ENCODE measurements at regions not wholly inside any gene's neighbourhood (a gene's known extent, or its start where the extent isn't known, plus 50 kb on each side); places are given as distances from the start of the nearest gene placed in this dataset.

DNA sequence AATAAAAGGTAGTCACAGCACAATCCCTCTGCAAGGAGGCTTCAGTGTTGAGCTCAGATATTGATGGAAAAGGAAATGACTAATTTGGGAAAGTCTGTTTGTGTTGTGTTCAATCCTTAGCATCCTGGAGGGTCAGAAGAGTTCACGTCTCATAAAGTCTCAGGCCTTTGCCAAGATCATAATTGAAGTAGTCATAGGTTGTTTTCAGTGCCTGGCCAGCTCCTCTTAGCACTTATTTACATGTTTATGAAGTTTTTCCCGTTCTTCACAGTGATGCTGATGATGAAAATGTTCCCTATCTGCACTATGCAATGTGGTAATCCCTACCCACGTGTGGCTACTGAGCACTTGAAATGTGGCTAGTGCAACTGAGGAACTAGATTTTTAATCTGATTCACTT lies 61.6 kb upstream of the TGFBR2 start:
- Histone ChIP-seq H3K27ac (ENCODE audit: low read depth in 1 of 2, low read length in 1 of 2) (no peak overlapping the region), H3K9me3 (ENCODE audit: control insufficient read depth in 2 of 2, insufficient read depth in 1 of 2, low read length in 1 of 2) (peaks cover 0 to 3% of the 10 kb centered on the region in 2 donors), H3K27me3 (ENCODE audit: control insufficient read depth in 2 of 2, insufficient read depth in 1 of 2, low read length in 1 of 2) (no peaks in the 10 kb centered on the region), H3K4me3 (ENCODE audit: low read length in 2 of 2) (no peak overlapping the region), H3K4me1 (ENCODE audit: control insufficient read depth in 2 of 2, insufficient read depth in 2 of 2, low read length in 2 of 2) (no peaks in the 10 kb centered on the region), H3K36me3 (ENCODE audit: control insufficient read depth in 2 of 2, insufficient read depth in 2 of 2, low read length in 1 of 2) (no peaks in the 10 kb centered on the region)
- DNase-seq (ENCODE audit: low read depth in 6 of 9, low spot score in 9 of 9) = no peak
- WGBS = 95% methylated on average over 3 of the region's 3 CpGs

DNA sequence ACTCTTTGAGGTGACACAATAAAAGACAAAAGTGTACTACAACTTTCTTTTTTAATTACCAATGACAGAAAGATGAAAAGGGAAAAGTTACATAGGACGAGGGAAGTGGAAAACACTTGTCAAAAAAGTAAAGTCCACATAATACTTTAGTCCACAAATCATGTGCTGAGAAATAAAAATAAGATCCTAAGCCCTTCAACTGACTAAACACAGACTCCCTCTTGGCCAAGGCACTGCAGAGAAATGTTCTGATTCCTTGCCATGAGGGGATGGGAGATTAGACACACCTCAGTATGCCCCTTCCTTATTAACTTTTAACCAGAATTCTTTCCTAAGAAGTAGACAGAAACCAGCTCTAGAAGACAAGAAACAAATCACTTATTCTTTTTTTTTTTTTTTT lies 59.5 kb upstream of the TGFBR2 start:
- Histone ChIP-seq H3K4me1 (ENCODE audit: control insufficient read depth in 2 of 2, insufficient read depth in 2 of 2, low read length in 2 of 2) (no peaks in the 10 kb centered on the region), H3K27ac (ENCODE audit: low read depth in 1 of 2, low read length in 1 of 2) (no peak overlapping the region), H3K4me3 (ENCODE audit: low read length in 2 of 2) (no peak overlapping the region), H3K36me3 (ENCODE audit: control insufficient read depth in 2 of 2, insufficient read depth in 2 of 2, low read length in 1 of 2) (no peaks in the 10 kb centered on the region), H3K27me3 (ENCODE audit: control insufficient read depth in 2 of 2, insufficient read depth in 1 of 2, low read length in 1 of 2) (no peaks in the 10 kb centered on the region), H3K9me3 (ENCODE audit: control insufficient read depth in 2 of 2, insufficient read depth in 1 of 2, low read length in 1 of 2) (peaks cover 0 to 3% of the 10 kb centered on the region in 2 donors)
- DNase-seq (ENCODE audit: low read depth in 6 of 9, low spot score in 9 of 9) = no peak
- 100% methylated on average over 1 of the region's 1 CpG for WGBS

DNA sequence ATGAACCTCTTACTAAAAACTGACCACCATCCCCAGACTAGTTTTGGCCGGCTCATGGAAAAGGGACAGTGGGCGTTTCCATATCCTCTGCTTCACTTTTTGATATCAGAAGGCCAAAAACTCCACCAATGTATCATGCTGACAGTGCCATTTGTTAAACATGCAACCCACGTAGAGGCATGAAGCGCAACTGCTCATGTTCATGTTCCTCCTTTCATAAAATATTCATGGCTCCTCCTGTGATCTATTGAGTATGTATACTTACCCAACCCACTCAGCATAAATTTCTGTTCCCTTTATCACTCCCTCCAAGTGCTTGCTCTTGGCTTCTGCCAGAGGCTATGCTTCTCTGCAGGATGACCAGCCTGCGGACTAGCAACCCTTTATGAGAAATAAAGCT lies 58.7 kb upstream of the TGFBR2 start:
- no peaks in the 10 kb centered on the region for H3K27me3 ChIP-seq (ENCODE audit: control insufficient read depth in 2 of 2, insufficient read depth in 1 of 2, low read length in 1 of 2)
- H3K4me3 ChIP-seq (ENCODE audit: low read length in 2 of 2) = no peak overlapping the region
- H3K4me1 ChIP-seq (ENCODE audit: control insufficient read depth in 2 of 2, insufficient read depth in 2 of 2, low read length in 2 of 2) = no peaks in the 10 kb centered on the region
- peaks cover 0 to 3% of the 10 kb centered on the region in 2 donors for H3K9me3 ChIP-seq (ENCODE audit: control insufficient read depth in 2 of 2, insufficient read depth in 1 of 2, low read length in 1 of 2)
- no peaks in the 10 kb centered on the region for H3K36me3 ChIP-seq (ENCODE audit: control insufficient read depth in 2 of 2, insufficient read depth in 2 of 2, low read length in 1 of 2)
- H3K27ac ChIP-seq (ENCODE audit: low read depth in 1 of 2, low read length in 1 of 2) = no peak overlapping the region
- WGBS = 98% methylated on average over 5 of the region's 5 CpGs
- no peak for DNase-seq (ENCODE audit: low read depth in 6 of 9, low spot score in 9 of 9)

DNA sequence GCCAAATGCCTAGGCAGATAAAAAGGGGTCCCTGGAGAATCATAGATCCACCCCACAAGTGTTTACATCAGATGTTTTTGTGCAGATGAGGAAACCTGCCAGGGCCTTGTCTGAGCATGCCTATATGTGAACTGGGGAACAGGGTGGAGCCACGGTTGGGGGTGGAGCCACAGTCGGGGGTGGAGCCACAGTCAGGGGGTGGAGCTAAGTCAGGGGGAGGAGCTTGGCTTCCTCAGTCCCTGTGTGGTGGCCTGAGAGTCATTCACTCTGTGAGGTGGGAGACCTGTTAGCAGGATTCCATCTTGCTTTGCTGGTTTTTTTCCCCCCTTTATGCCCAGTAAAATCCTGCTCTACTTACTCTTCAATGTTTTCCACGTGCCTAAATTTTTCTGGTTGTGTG lies 57.8 kb upstream of the TGFBR2 start:
- Histone ChIP-seq H3K9me3 (ENCODE audit: control insufficient read depth in 2 of 2, insufficient read depth in 1 of 2, low read length in 1 of 2) (peaks cover 0 to 3% of the 10 kb centered on the region in 2 donors), H3K36me3 (ENCODE audit: control insufficient read depth in 2 of 2, insufficient read depth in 2 of 2, low read length in 1 of 2) (no peaks in the 10 kb centered on the region), H3K4me1 (ENCODE audit: control insufficient read depth in 2 of 2, insufficient read depth in 2 of 2, low read length in 2 of 2) (no peaks in the 10 kb centered on the region), H3K27me3 (ENCODE audit: control insufficient read depth in 2 of 2, insufficient read depth in 1 of 2, low read length in 1 of 2) (no peaks in the 10 kb centered on the region), H3K4me3 (ENCODE audit: low read length in 2 of 2) (no peak overlapping the region), H3K27ac (ENCODE audit: low read depth in 1 of 2, low read length in 1 of 2) (no peak overlapping the region)
- 85% methylated on average over 3 of the region's 3 CpGs for WGBS
- DNase-seq (ENCODE audit: low read depth in 6 of 9, low spot score in 9 of 9) = no peak

DNA sequence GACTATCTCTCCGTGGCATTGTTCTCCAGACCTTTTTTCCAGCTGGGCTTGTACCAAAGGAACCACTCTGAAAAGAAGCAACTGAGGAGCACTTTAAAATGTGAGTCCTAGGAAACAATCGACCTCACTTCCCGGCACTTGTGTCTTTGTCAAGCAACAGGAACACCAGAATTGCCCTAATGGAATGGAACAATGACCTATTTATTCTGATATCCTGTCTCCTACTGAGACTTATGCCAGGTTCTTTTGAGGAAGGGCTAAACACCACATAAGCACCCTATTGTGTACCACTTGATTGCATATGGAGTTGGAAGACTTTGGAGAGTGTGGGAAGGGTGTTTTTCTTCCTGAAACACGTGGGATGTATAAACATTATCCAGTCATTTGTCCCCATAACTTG lies 56.8 kb upstream of the TGFBR2 start:
- DNase-seq (ENCODE audit: low read depth in 6 of 9, low spot score in 9 of 9) = no peak
- H3K4me3 ChIP-seq (ENCODE audit: low read length in 2 of 2) = no peak overlapping the region
- H3K9me3 ChIP-seq (ENCODE audit: control insufficient read depth in 2 of 2, insufficient read depth in 1 of 2, low read length in 1 of 2) = peaks cover 0 to 3% of the 10 kb centered on the region in 2 donors
- no peak overlapping the region for H3K27ac ChIP-seq (ENCODE audit: low read depth in 1 of 2, low read length in 1 of 2)
- H3K27me3 ChIP-seq (ENCODE audit: control insufficient read depth in 2 of 2, insufficient read depth in 1 of 2, low read length in 1 of 2) = no peaks in the 10 kb centered on the region
- WGBS = 87% methylated on average over 4 of the region's 4 CpGs
- no peaks in the 10 kb centered on the region for H3K4me1 ChIP-seq (ENCODE audit: control insufficient read depth in 2 of 2, insufficient read depth in 2 of 2, low read length in 2 of 2)
- H3K36me3 ChIP-seq (ENCODE audit: control insufficient read depth in 2 of 2, insufficient read depth in 2 of 2, low read length in 1 of 2) = no peaks in the 10 kb centered on the region

DNA sequence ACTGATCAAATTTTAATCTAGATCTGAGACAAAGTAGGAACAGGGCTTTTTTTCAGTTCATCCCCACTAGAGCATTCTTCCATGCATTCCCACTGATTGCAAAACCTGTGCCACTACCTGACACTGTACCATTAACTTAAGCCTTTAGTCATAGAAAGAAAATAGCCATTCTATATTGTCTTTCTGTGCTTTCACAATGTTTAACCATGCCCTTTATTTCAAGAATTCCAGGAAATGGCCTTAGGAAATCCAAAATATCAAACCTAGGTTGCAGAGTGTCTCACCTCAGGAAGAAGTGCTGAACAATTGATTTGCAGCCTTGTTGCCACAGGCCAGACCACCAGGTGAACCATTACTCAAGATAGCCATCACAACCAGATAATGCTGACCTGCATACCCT lies 56.2 kb upstream of the TGFBR2 start:
- no peaks in the 10 kb centered on the region for H3K4me1 ChIP-seq (ENCODE audit: control insufficient read depth in 2 of 2, insufficient read depth in 2 of 2, low read length in 2 of 2)
- H3K27me3 ChIP-seq (ENCODE audit: control insufficient read depth in 2 of 2, insufficient read depth in 1 of 2, low read length in 1 of 2) = no peaks in the 10 kb centered on the region
- DNase-seq (ENCODE audit: low read depth in 6 of 9, low spot score in 9 of 9) = no peak
- peaks cover 0 to 3% of the 10 kb centered on the region in 2 donors for H3K9me3 ChIP-seq (ENCODE audit: control insufficient read depth in 2 of 2, insufficient read depth in 1 of 2, low read length in 1 of 2)
- no peaks in the 10 kb centered on the region for H3K36me3 ChIP-seq (ENCODE audit: control insufficient read depth in 2 of 2, insufficient read depth in 2 of 2, low read length in 1 of 2)
- no peak overlapping the region for H3K27ac ChIP-seq (ENCODE audit: low read depth in 1 of 2, low read length in 1 of 2)
- H3K4me3 ChIP-seq (ENCODE audit: low read length in 2 of 2) = no peak overlapping the region

DNA sequence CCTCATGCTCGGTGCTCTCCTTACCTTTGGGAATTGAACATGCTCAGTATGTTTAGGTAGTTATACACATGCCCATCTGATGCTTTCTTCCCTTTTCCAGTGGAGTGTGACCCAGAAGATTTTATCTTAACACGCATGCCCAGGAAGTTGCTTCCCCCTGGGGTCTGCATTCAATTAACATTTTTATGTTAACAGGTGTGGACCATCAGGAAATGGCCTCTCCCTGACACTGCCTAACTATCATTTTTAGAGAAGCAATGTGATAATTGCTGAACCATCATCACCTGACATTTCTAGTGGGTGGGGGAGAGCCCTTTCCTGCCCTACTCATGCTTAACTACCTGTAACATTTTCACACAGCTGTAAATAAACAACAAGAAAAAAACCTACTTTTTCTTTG lies 55.1 kb upstream of the TGFBR2 start:
- H3K27me3 ChIP-seq (ENCODE audit: control insufficient read depth in 2 of 2, insufficient read depth in 1 of 2, low read length in 1 of 2) = no peaks in the 10 kb centered on the region
- no peak for DNase-seq (ENCODE audit: low read depth in 6 of 9, low spot score in 9 of 9)
- H3K27ac ChIP-seq (ENCODE audit: low read depth in 1 of 2, low read length in 1 of 2) = no peak overlapping the region
- peaks cover 0 to 3% of the 10 kb centered on the region in 2 donors for H3K9me3 ChIP-seq (ENCODE audit: control insufficient read depth in 2 of 2, insufficient read depth in 1 of 2, low read length in 1 of 2)
- no peaks in the 10 kb centered on the region for H3K36me3 ChIP-seq (ENCODE audit: control insufficient read depth in 2 of 2, insufficient read depth in 2 of 2, low read length in 1 of 2)
- WGBS = 67% methylated on average over 2 of the region's 2 CpGs
- no peak overlapping the region for H3K4me3 ChIP-seq (ENCODE audit: low read length in 2 of 2)
- H3K4me1 ChIP-seq (ENCODE audit: control insufficient read depth in 2 of 2, insufficient read depth in 2 of 2, low read length in 2 of 2) = no peaks in the 10 kb centered on the region

DNA sequence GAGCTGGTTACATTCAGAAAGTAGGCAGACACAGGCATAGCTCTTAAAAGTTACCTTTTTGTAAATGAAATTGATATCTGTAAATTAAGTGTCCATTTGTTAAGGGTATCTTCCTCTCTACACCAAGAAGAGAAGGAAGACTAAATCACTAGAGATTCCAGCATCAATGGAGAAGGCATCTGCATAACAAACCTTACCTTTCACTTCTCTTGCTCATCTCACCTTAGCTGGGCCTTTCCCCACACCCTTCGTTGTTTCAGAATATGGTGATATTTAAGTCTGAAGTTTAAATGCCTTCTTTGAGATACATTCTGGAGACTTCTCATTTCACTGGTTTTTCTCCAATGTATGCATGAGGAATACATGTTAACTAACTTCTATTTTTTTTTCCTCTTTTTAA lies 54.5 kb upstream of the TGFBR2 start:
- no peak for DNase-seq (ENCODE audit: low read depth in 6 of 9, low spot score in 9 of 9)
- H3K27ac ChIP-seq (ENCODE audit: low read depth in 1 of 2, low read length in 1 of 2) = no peak overlapping the region
- 94% methylated on average over 1 of the region's 1 CpG for WGBS
- no peaks in the 10 kb centered on the region for H3K27me3 ChIP-seq (ENCODE audit: control insufficient read depth in 2 of 2, insufficient read depth in 1 of 2, low read length in 1 of 2)
- H3K4me3 ChIP-seq (ENCODE audit: low read length in 2 of 2) = no peak overlapping the region
- peaks cover 0 to 3% of the 10 kb centered on the region in 2 donors for H3K9me3 ChIP-seq (ENCODE audit: control insufficient read depth in 2 of 2, insufficient read depth in 1 of 2, low read length in 1 of 2)
- H3K36me3 ChIP-seq (ENCODE audit: control insufficient read depth in 2 of 2, insufficient read depth in 2 of 2, low read length in 1 of 2) = no peaks in the 10 kb centered on the region
- no peaks in the 10 kb centered on the region for H3K4me1 ChIP-seq (ENCODE audit: control insufficient read depth in 2 of 2, insufficient read depth in 2 of 2, low read length in 2 of 2)

DNA sequence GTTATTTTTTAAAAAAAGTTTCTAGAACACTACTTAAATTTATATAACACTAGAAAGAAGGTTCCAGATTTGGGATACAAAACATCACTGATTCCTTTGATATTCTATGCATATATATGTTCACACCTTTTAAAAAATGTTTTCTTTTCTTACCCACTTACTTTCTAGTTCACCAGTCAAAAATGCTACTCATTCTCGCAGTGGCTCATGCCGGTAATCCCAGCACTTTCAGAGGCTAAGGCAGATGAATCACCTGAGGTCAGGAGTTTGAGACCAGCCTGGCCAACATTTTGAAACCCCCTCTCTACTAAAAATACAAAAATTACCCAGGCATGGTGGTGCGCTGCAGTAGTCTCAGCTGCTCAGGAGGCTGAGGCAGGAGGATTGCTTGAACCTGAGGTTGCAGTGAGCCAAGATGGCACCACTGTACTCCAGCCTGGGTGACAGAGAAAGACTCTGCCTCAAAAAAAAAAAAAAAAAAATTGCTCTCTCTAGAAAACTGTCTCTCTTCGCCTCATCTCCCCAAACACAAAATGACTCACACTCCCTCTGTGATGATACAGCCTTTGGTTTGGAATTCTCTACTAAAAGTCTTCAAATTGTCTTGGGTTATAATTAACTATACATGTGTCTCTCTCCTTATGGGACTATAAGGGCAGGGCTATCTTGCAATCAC lies 52.6 kb upstream of the TGFBR2 start:
- WGBS = 98% methylated on average over 4 of the region's 4 CpGs
- Histone ChIP-seq H3K27me3 (ENCODE audit: control insufficient read depth in 2 of 2, insufficient read depth in 1 of 2, low read length in 1 of 2) (no peaks in the 10 kb centered on the region), H3K27ac (ENCODE audit: low read depth in 1 of 2, low read length in 1 of 2) (no peak overlapping the region), H3K4me1 (ENCODE audit: control insufficient read depth in 2 of 2, insufficient read depth in 2 of 2, low read length in 2 of 2) (no peaks in the 10 kb centered on the region), H3K4me3 (ENCODE audit: low read length in 2 of 2) (no peak overlapping the region), H3K9me3 (ENCODE audit: control insufficient read depth in 2 of 2, insufficient read depth in 1 of 2, low read length in 1 of 2) (no peaks in the 10 kb centered on the region), H3K36me3 (ENCODE audit: control insufficient read depth in 2 of 2, insufficient read depth in 2 of 2, low read length in 1 of 2) (no peaks in the 10 kb centered on the region)
- no peak for DNase-seq (ENCODE audit: low read depth in 6 of 9, low spot score in 9 of 9)

DNA sequence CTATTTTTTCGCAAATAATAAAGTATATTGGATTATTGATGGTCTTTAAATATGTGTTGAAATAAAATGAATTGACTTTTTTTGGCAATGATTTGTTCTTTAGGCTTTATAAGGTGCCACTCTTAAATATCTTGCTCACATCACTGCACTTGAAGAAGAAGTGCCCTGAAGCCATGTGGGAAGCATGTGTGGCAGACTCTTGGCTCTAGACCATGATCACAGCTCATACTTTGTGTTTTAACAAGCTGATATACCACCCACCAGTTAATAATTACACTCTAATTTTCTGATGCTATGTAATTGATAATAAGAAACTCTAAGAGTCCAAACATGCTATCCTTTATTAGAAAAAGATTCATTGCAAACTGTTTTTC lies 52.1 kb upstream of the TGFBR2 start:
- no peak for DNase-seq (ENCODE audit: low read depth in 6 of 9, low spot score in 9 of 9)
- H3K4me3 ChIP-seq (ENCODE audit: low read length in 2 of 2) = no peak overlapping the region
- H3K36me3 ChIP-seq (ENCODE audit: control insufficient read depth in 2 of 2, insufficient read depth in 2 of 2, low read length in 1 of 2) = no peaks in the 10 kb centered on the region
- 95% methylated on average over 1 of the region's 1 CpG for WGBS
- no peaks in the 10 kb centered on the region for H3K27me3 ChIP-seq (ENCODE audit: control insufficient read depth in 2 of 2, insufficient read depth in 1 of 2, low read length in 1 of 2)
- H3K27ac ChIP-seq (ENCODE audit: low read depth in 1 of 2, low read length in 1 of 2) = no peak overlapping the region
- H3K9me3 ChIP-seq (ENCODE audit: control insufficient read depth in 2 of 2, insufficient read depth in 1 of 2, low read length in 1 of 2) = no peaks in the 10 kb centered on the region
- H3K4me1 ChIP-seq (ENCODE audit: control insufficient read depth in 2 of 2, insufficient read depth in 2 of 2, low read length in 2 of 2) = no peaks in the 10 kb centered on the region

Measured in thymus (tissue), 11 donors.